Transverse colon (tissue), 3 donors: ENCODE measurements at regions not wholly inside any gene's neighbourhood (a gene's known extent, or its start where the extent isn't known, plus 50 kb on each side); places are given as distances from the start of the nearest gene placed in this dataset.

Experiments
- CTCF ChIP-seq, 5 experiments: fragments of 200-600 bp in 3 of 5; fragments of 450-650 bp in 2 of 5; sonication (generic) in 3 of 5; IDR thresholded peaks; 1 replicate in 2 of 5; 2 replicates in 3 of 5; pipeline ENCODE4 v1.5.1; 2016 to 2017; ENCODE audit warnings: antibody characterized with exemption in 5 of 5, inconsistent platforms in 3 of 5, mild to moderate bottlenecking in 2 of 5, moderate library complexity in 1 of 5
- EP300 ChIP-seq: sonication (generic); formaldehyde crosslinking; IDR thresholded peaks from one replicate; pipeline ENCODE4 v1.6.1; 2017; ENCODE audit warnings: antibody characterized with exemption, low read depth
- POLR2A ChIP-seq: fragments of 450-650 bp; IDR thresholded peaks from one replicate; pipeline ENCODE4 v1.6.1; 2016; ENCODE audit warnings: antibody characterized with exemption, mild to moderate bottlenecking, moderate library complexity

- TF ChIP-seq CTCF (IDR thresholded peaks at IDR 0.05) (no peak), EP300 (no peak), POLR2A (no peak)
Measured at GRCh38 chr14:100980823-100981222, 77.3 kb upstream of the RTL1 start.
